Panc1 (cell line): ENCODE measurements at regions not wholly inside any gene's neighbourhood (a gene's known extent, or its start where the extent isn't known, plus 50 kb on each side); places are given as distances from the start of the nearest gene placed in this dataset.

Experiments
- CTCF ChIP-seq: fragments of 450-650 bp; IDR thresholded peaks from 2 replicates; pipeline ENCODE4 v1.5.1; 2017; ENCODE audit warnings: mild to moderate bottlenecking
- POLR2AphosphoS5 ChIP-seq: IDR thresholded peaks from 2 replicates; pipeline ENCODE4 v1.6.1; 2012; ENCODE audit warnings: mild to moderate bottlenecking, low read depth, low read length, moderate library complexity
- REST ChIP-seq, 2 experiments: IDR thresholded peaks; 2 replicates each; pipeline ENCODE4 v1.6.1; 2011 to 2012; ENCODE audit warnings: low read depth in 2 of 2, control low read depth in 1 of 2, low read length in 1 of 2, mild to moderate bottlenecking in 1 of 2, moderate library complexity in 1 of 2; ENCODE audit not compliant: insufficient read depth in 1 of 2
- SIN3A ChIP-seq: IDR thresholded peaks from 2 replicates; pipeline ENCODE4 v1.6.1; 2012; ENCODE audit warnings: low read depth, mild to moderate bottlenecking, low read length, moderate library complexity, borderline replicate concordance; ENCODE audit not compliant: insufficient read depth
- TCF7L2 ChIP-seq: IDR thresholded peaks from 2 replicates; pipeline ENCODE4 v1.6.1; 2011; ENCODE audit warnings: mild to moderate bottlenecking, low read depth, low read length, inconsistent platforms

GRCh38 chr7:12889391-12889790 is 202.0 kb downstream of the ARL4A start:
- TF ChIP-seq CTCF (no peak), REST (IDR thresholded peaks at IDR 0.05; ENCODE audit: insufficient read depth in 1 of 2, low read depth in 2 of 2, low read length in 1 of 2) (no peak), SIN3A (no peak), POLR2AphosphoS5 (no peak), TCF7L2 (no peak)
